ENCODE measurements at regions not wholly inside any gene's neighbourhood (a gene's known extent, or its start where the extent isn't known, plus 50 kb on each side); places are given as distances from the start of the nearest gene placed in this dataset.

GRCh38 chr7:81624021-81624592, 145.7 kb downstream of the HGF start:
- no peak for TF ChIP-seq ARNT (IDR thresholded peaks at IDR 0.05)
- TF ChIP-seq FOXA1 (IDR thresholded peaks at IDR 0.05) = no peak
- no peak for TF ChIP-seq SP1 (IDR thresholded peaks at IDR 0.05)
- TF ChIP-seq, protein P1, sequence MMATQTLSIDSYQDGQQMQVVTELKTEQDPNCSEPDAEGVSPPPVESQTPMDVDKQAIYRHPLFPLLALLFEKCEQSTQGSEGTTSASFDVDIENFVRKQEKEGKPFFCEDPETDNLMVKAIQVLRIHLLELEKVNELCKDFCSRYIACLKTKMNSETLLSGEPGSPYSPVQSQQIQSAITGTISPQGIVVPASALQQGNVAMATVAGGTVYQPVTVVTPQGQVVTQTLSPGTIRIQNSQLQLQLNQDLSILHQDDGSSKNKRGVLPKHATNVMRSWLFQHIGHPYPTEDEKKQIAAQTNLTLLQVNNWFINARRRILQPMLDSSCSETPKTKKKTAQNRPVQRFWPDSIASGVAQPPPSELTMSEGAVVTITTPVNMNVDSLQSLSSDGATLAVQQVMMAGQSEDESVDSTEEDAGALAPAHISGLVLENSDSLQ (IDR thresholded peaks at IDR 0.05) = no peak
- no peak for TF ChIP-seq SUZ12 (IDR thresholded peaks at IDR 0.05)
- TF ChIP-seq HDGF (IDR thresholded peaks at IDR 0.05; ENCODE audit: borderline replicate concordance) = no peak
- no peak for TF ChIP-seq LEF1 (IDR thresholded peaks at IDR 0.05; ENCODE audit: borderline replicate concordance)
- no peak for TF ChIP-seq TARDBP (IDR thresholded peaks at IDR 0.05)
- no peak for TF ChIP-seq ELF4 (IDR thresholded peaks at IDR 0.05)
- TF ChIP-seq ZNF384 (IDR thresholded peaks at IDR 0.05) = no peak
- no peak for TF ChIP-seq NFRKB (IDR thresholded peaks at IDR 0.05)
- no peak for TF ChIP-seq FOXM1 (IDR thresholded peaks at IDR 0.05; ENCODE audit: borderline replicate concordance)
- no peak for TF ChIP-seq FOXK2 (IDR thresholded peaks at IDR 0.05)
- no peak for TF ChIP-seq BHLHE40 (IDR thresholded peaks at IDR 0.05; ENCODE audit: borderline replicate concordance)
- TF ChIP-seq L3MBTL2 (conservative IDR thresholded peaks at IDR 0.05) = no peak
- TF ChIP-seq CTBP1 (IDR thresholded peaks at IDR 0.05; ENCODE audit: borderline replicate concordance) = no peak
- CTCF ChIA-PET = no interaction called here
- no peak for DNase-seq (ENCODE audit: extremely low spot score)
- POLR2A ChIA-PET = no interaction called here

DNA sequence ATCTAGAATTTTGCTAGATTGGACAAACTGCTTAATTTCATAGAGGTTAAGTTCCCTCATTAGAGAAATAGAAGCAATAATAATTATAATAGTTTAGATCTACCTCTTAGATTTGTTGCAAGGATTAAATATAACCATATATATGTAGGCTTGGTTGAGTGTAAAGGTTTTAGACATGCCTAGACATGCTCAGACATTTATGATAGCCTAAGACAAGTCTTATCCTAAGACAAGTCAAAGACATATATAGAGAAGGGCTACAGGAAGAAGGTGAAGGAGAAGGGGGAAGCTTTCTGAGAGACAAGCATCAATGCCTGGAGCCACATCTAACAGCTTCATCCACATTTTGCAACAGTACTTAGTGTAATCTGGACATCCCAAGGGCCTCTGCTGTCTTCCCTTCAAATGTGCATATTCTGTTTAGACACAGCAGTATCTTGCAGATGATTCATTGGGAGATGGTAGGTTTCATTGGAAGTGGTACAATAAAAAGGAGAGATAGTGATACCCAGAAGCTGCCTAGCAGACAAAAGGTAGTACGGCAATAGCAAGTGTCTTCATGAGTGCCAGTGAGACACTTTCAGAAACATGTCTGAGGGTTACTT, 146.5 kb downstream of the HGF start:
- ChIA-PET POLR2A (no interaction called here), CTCF (no interaction called here)
- TF ChIP-seq FOXK2 (IDR thresholded peaks at IDR 0.05) = no peak
- TF ChIP-seq SUZ12 (IDR thresholded peaks at IDR 0.05) = no peak
- no peak for TF ChIP-seq CTBP1 (IDR thresholded peaks at IDR 0.05; ENCODE audit: borderline replicate concordance)
- no peak for TF ChIP-seq LEF1 (IDR thresholded peaks at IDR 0.05; ENCODE audit: borderline replicate concordance)
- TF ChIP-seq BHLHE40 (IDR thresholded peaks at IDR 0.05; ENCODE audit: borderline replicate concordance) = no peak
- no peak for TF ChIP-seq TARDBP (IDR thresholded peaks at IDR 0.05)
- TF ChIP-seq SP1 (IDR thresholded peaks at IDR 0.05) = no peak
- TF ChIP-seq, protein P1 (IDR thresholded peaks at IDR 0.05) = no peak
- TF ChIP-seq FOXA1 (IDR thresholded peaks at IDR 0.05) = no peak
- no peak for TF ChIP-seq ZNF384 (IDR thresholded peaks at IDR 0.05)
- no peak for TF ChIP-seq ELF4 (IDR thresholded peaks at IDR 0.05)
- TF ChIP-seq FOXM1 (IDR thresholded peaks at IDR 0.05; ENCODE audit: borderline replicate concordance) = no peak
- TF ChIP-seq ARNT (IDR thresholded peaks at IDR 0.05) = no peak
- no peak for DNase-seq (ENCODE audit: extremely low spot score)

- POLR2A ChIA-PET = no interaction called here
- DNase-seq (ENCODE audit: extremely low spot score) = no peak
- CTCF ChIA-PET = no interaction called here
- TF ChIP-seq FOXA1 (IDR thresholded peaks at IDR 0.05) (no peak), SP1 (IDR thresholded peaks at IDR 0.05) (no peak), FOXM1 (IDR thresholded peaks at IDR 0.05; ENCODE audit: borderline replicate concordance) (no peak), NFRKB (IDR thresholded peaks at IDR 0.05) (no peak)
Observed at GRCh38 chr7:81621893-81622292, 148.0 kb downstream of the HGF start.

DNA sequence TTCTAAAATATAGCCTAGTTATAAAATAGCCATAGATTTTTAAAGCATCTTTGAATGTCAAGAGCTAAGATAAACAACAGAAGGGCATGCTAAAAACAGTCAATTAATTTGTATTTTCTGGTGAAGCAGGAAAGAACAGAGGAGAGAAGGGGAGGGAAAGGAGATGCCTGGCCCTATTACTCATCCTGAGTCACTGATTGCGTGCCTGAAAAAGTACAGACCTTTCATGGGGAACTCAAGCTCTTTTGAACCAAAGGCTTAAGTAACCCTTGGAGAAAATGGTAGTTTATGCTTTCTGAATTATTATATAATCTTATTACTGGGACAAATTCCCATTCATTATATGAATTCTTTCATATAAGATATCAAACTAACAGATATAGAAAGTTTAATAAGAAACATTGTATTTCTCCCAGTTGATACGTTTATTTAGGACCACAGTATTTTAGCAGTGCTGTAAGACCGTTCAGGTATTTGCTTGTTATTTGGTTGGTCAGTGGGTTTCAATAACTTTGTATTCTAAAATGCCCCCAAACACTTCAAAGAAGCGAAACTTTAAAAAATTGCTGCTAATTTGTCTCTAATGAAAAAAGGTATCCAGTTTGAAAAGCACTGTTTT, 151.3 kb downstream of the HGF start:
- DNase-seq (ENCODE audit: extremely low spot score) = no peak
- ChIA-PET CTCF (no interaction called here), POLR2A (no interaction called here)
- TF ChIP-seq CTBP1 (IDR thresholded peaks at IDR 0.05; ENCODE audit: borderline replicate concordance) = no peak

DNA sequence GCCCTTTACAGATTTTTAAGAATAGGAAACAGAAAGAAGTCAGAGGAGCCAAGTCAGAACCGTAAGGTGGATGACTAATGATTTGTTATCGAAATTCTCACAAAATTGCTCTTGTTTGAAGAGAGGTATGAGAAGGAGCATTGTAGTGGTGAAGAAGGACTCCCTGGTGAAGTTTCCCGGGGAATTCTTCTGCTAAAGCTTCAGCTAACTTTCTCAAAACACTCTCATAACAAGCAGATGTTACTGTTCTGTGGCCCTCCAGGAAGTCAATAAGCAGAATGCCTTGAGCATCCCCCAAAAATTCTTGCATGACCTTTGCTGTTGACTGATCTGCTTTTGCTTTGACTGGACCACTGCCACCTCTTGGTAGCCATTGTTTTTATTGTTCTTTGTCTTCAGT, 152.9 kb downstream of the HGF start:
- CTCF ChIA-PET = no interaction called here
- no peak for TF ChIP-seq ZNF384 (IDR thresholded peaks at IDR 0.05)
- TF ChIP-seq FOXA1 (IDR thresholded peaks at IDR 0.05) = no peak
- TF ChIP-seq LEF1 (IDR thresholded peaks at IDR 0.05; ENCODE audit: borderline replicate concordance) = no peak
- TF ChIP-seq, protein P1 (IDR thresholded peaks at IDR 0.05) = no peak
- no peak for TF ChIP-seq L3MBTL2 (conservative IDR thresholded peaks at IDR 0.05)
- no peak for TF ChIP-seq NFRKB (IDR thresholded peaks at IDR 0.05)
- TF ChIP-seq SP1 (IDR thresholded peaks at IDR 0.05) = no peak
- no peak for TF ChIP-seq FOXK2 (IDR thresholded peaks at IDR 0.05)
- TF ChIP-seq ELF4 (IDR thresholded peaks at IDR 0.05) = no peak
- no peak for TF ChIP-seq HDGF (IDR thresholded peaks at IDR 0.05; ENCODE audit: borderline replicate concordance)
- TF ChIP-seq CTBP1 (IDR thresholded peaks at IDR 0.05; ENCODE audit: borderline replicate concordance) = no peak
- DNase-seq (ENCODE audit: extremely low spot score) = no peak

DNA sequence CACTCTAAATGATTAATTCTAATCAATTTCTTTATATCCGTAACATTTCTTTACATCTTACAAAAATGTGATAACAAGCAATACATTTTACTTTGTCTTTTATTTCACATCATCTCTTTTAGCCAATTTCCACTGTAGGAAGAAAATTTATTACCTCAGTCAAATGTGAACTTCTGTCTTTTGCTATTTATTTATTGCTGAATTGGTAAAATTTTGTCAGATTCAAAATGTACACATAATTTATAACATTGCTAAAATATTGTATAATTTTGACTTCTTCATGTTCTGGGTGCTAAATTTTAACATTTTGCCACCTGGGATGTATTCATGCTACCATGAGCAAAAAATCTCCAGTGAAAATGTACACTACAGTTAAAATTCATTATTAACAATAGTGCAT, 158.0 kb downstream of the HGF start:
- no peak for DNase-seq (ENCODE audit: extremely low spot score)
- CTCF ChIA-PET = no interaction called here
- POLR2A ChIA-PET = no interaction called here
- TF ChIP-seq SP1 (IDR thresholded peaks at IDR 0.05) (no peak), ZNF384 (IDR thresholded peaks at IDR 0.05) (no peak), LEF1 (IDR thresholded peaks at IDR 0.05; ENCODE audit: borderline replicate concordance) (no peak), TARDBP (IDR thresholded peaks at IDR 0.05) (no peak), ELF4 (IDR thresholded peaks at IDR 0.05) (no peak), FOXK2 (IDR thresholded peaks at IDR 0.05) (no peak), FOXA1 (IDR thresholded peaks at IDR 0.05) (no peak), L3MBTL2 (conservative IDR thresholded peaks at IDR 0.05) (no peak), NFRKB (IDR thresholded peaks at IDR 0.05) (no peak), FOXM1 (IDR thresholded peaks at IDR 0.05; ENCODE audit: borderline replicate concordance) (no peak)
- TF ChIP-seq, protein P1 (IDR thresholded peaks at IDR 0.05) = no peak

More for the DNA sequence above, 152.9 kb downstream of the HGF start:
- POLR2A ChIA-PET = no interaction called here

All from HEK293T (cell line).